ENCODE measurements at regions not wholly inside any gene's neighbourhood (a gene's known extent, or its start where the extent isn't known, plus 50 kb on each side); places are given as distances from the start of the nearest gene placed in this dataset.

DNA sequence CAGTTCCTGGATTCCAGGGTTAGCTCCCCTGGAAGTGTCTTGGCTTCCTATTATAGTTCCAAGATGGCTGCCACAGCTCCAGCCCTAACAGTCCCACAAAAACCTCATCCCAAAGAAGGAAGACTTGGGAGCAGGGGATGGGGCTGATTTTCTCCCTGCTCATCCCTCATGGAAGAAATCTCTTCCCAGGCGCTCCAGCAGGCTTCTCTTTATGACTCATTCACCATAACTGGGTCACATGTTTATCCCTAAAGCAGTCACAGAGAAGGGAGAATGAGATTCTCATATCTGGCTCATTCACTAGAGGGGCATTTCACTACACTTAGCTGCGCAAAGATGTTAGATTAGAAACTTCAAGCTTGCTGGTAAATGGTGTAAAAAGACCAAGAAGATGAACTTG, 206.5 kb upstream of the IRX3 start:
- TF ChIP-seq, protein P1, sequence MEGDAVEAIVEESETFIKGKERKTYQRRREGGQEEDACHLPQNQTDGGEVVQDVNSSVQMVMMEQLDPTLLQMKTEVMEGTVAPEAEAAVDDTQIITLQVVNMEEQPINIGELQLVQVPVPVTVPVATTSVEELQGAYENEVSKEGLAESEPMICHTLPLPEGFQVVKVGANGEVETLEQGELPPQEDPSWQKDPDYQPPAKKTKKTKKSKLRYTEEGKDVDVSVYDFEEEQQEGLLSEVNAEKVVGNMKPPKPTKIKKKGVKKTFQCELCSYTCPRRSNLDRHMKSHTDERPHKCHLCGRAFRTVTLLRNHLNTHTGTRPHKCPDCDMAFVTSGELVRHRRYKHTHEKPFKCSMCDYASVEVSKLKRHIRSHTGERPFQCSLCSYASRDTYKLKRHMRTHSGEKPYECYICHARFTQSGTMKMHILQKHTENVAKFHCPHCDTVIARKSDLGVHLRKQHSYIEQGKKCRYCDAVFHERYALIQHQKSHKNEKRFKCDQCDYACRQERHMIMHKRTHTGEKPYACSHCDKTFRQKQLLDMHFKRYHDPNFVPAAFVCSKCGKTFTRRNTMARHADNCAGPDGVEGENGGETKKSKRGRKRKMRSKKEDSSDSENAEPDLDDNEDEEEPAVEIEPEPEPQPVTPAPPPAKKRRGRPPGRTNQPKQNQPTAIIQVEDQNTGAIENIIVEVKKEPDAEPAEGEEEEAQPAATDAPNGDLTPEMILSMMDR (IDR thresholded peaks at IDR 0.05; ENCODE audit: low read depth, low read length) = no peak
- DNase-seq (ENCODE audit: extremely low read depth, low read depth) = no peak

DNA sequence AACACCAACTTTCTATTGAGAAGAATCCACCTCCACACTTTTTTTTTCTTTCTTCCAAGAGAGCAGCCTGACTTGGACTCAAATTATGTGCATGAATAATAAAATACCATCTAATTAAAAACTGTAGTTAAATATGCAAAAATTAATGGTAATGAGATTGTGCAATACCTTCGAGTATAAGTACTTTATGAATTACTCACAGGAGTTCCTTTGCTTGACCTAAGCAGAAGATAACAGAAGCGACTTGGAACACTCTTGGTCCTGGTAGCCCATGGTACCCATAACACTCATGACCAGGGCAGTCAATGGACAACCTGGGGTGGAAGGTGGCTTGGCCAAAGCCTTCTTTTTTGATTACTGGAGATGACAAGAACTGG, 203.5 kb upstream of the IRX3 start:
- TF ChIP-seq, protein P1 (IDR thresholded peaks at IDR 0.05; ENCODE audit: low read depth, low read length) = no peak
- DNase-seq (ENCODE audit: extremely low read depth, low read depth) = no peak

DNA sequence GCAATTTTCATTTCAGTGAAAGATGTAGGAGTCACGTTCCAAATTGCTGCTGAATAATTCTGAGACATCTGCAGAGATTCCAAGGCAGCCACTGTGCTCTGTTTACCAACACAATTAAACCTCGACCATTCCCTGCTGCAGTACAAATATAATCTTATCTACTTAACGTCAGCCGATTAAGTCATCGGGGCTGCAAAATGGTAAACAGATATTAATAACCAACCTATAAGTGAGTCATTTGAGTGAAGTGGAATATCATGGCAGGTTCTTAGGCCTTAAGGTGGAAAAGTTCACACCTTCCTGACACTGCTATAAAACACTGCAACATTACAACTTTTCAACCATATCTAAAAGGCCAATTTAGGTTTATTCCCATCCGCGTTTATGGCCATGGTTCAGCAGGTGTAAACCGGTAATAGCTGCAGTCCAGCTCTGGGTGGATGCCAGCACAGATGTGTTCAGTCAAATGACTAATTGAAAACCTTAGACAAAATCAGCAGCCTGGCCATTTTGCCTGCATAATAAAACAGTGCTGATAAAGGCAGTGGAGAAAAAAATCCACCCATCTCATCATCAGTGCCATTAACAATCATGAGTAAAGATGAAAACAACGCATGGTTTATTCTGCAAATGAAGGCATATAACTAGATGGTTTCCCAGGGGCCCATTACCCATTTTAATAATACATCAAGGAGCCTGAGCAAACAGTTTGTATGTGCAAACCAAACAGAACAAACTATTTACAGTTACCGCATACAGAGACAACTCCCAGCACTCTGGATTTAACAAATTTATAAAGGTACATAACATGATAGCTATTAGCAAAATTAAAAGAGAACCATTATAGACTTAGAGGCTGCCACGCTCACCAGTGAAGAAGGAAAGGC, 202.9 kb upstream of the IRX3 start:
- DNase-seq (ENCODE audit: extremely low read depth, low read depth) = no peak
- TF ChIP-seq, protein P1 (IDR thresholded peaks at IDR 0.05; ENCODE audit: low read depth, low read length) = no peak

DNA sequence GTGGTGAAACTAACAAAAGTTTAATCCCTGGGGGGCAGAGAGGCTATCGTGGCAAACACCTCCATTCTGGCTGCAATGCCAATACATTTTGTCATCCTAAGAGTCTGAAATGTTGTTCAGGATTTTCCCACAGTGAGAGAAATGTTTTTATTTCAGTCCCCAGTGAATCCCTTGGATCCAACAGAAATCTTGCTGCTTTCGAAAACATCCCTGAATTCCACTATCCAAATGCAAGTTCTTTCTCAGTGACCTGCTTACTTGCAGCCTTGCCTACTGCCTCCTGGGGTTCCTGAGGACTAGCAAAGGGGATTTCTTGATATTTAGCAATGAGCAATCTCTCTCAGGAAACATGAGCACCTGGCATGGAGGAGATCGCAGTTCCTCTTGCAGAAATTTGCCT, 202.1 kb upstream of the IRX3 start:
- no peak for DNase-seq (ENCODE audit: extremely low read depth, low read depth)
- TF ChIP-seq, protein P1 (IDR thresholded peaks at IDR 0.05; ENCODE audit: low read depth, low read length) = no peak

DNA sequence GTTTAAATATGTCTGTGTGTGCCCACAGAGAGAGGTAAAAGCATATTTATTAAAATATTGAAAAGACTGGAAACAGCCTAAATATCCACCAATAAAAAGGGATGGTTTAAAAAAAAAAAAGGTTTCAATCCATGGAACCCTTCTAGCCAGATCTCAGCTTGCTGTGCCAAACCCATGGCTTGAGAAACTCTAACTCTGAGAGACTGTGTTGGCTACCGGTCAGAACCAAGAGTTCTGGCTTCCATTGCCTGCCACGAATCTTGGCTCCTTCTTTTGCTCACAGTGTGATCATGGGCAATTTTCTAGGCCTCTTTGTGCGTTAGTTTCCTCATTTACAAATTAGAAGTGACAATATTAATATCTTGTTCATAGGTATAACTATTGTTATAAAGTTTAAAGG, 201.3 kb upstream of the IRX3 start:
- no peak for DNase-seq (ENCODE audit: extremely low read depth, low read depth)
- TF ChIP-seq, protein P1 (IDR thresholded peaks at IDR 0.05; ENCODE audit: low read depth, low read length) = no peak

DNA sequence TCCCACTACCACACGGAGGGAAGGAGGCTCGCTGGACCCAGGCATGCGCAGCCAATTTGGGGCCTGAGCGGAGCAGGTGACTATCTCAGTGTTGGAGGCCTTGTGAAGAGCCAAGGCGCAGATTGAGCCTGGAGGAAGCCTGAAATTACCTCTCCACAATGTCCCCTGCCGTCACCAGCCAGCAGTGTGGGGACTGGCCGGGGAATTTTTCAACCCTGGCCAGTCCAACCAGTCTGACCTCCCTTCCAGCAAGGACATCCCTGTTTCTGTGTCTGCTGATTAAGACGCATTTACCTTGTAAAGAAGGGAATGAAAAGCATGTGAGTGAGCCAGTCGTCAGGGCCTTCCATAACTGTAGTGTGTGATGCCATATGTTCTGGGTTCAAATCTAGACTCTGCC, 198.1 kb upstream of the IRX3 start:
- TF ChIP-seq, protein P1 (IDR thresholded peaks at IDR 0.05; ENCODE audit: low read depth, low read length) = no peak
- no peak for DNase-seq (ENCODE audit: extremely low read depth, low read depth)

DNA sequence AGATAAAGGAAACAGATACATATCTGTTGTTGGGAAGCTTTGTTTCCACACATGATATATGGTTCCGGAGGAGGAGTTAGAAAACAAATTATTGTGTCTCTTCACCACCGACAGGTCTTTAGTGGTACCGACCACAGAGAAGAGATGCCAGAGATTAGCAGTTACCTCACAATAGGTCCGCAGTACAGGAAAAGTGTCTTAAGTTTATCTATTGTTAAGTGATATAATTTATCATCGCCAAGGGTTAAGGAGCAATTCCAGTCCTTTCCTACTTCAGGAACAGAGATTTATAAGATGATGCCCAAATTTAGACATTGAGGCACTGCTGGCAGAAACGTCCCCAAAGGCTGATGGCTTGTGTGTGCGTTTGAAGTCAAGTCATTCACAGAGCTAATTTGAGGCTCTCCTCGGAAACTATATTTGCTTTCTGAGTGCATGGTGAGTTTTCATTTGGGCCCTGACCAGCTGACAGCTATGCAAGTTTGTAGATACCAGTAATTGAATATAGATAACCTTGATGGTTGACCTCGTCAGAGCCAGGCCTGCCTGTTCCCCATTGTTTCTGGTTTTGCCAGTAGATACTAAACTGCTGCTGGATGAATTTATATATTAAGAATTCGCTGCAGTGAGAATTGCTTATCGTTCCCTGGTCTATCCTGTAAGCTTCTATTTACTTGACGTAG, 196.4 kb upstream of the IRX3 start:
- DNase-seq (ENCODE audit: extremely low read depth, low read depth) = no peak
- TF ChIP-seq, protein P1 (IDR thresholded peaks at IDR 0.05; ENCODE audit: low read depth, low read length) = no peak
